B cell (primary cell): ENCODE measurements at regions not wholly inside any gene's neighbourhood (a gene's known extent, or its start where the extent isn't known, plus 50 kb on each side); places are given as distances from the start of the nearest gene placed in this dataset.

Source experiments
- EZH2 ChIP-seq: IDR thresholded peaks from 2 replicates; pipeline ENCODE4 v1.6.1; 2012; ENCODE audit warnings: borderline replicate concordance, low read depth, mild to moderate bottlenecking, moderate library complexity, low read length; ENCODE audit not compliant: insufficient read depth, poor library complexity, severe bottlenecking
- TF ChIP-seq, protein P1 (sequence below): fragments of 200-600 bp; IDR thresholded peaks from one replicate; pipeline ENCODE4 v1.8.0; 2022; ENCODE audit warnings: antibody characterized with exemption, mild to moderate bottlenecking

DNA sequence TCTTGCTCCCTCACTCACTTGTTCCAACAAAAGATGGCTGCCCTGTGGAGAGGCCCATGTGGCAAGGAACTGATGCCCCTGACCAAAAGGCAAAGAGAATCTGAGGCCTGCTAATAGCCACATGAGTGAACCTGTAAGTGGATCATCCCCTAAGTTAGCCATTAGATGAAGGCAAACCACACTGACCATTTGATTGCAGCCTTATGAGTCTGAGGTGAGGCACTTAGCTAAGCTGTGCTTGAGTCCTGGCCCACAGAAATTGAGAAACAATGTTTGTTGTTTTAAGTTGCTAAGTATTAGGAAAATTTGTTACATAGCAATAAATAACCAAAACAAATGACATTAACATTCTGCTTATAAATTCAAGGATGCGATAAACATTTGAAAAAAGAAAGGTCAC, 100.1 kb upstream of the BET1 start:
- TF ChIP-seq, protein P1, sequence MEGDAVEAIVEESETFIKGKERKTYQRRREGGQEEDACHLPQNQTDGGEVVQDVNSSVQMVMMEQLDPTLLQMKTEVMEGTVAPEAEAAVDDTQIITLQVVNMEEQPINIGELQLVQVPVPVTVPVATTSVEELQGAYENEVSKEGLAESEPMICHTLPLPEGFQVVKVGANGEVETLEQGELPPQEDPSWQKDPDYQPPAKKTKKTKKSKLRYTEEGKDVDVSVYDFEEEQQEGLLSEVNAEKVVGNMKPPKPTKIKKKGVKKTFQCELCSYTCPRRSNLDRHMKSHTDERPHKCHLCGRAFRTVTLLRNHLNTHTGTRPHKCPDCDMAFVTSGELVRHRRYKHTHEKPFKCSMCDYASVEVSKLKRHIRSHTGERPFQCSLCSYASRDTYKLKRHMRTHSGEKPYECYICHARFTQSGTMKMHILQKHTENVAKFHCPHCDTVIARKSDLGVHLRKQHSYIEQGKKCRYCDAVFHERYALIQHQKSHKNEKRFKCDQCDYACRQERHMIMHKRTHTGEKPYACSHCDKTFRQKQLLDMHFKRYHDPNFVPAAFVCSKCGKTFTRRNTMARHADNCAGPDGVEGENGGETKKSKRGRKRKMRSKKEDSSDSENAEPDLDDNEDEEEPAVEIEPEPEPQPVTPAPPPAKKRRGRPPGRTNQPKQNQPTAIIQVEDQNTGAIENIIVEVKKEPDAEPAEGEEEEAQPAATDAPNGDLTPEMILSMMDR, result no peak
- no peak for TF ChIP-seq EZH2
